ENCODE measurements at regions not wholly inside any gene's neighbourhood (a gene's known extent, or its start where the extent isn't known, plus 50 kb on each side); places are given as distances from the start of the nearest gene placed in this dataset.

DNA sequence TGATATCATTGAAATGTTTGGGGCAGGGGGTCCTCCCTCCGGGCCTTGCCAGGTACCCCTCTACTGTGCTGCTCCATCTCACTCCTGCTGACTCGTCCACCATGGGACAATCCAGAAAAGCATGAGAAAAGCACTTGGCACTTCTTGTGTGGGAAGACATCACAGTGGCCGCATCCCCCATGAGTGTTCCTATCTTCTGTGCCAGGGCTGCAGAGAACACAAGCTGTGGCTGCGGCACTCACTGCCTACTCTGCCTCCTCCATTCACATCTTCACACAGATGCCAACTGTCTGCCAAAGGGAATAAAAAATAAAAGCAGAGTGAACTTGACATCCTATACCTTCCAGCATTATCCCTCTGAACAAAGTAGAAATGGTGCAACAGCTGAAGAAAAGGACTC is 117.4 kb upstream of the PROKR2 start:
- Histone ChIP-seq H3K4me3 (no peak overlapping the region), H3K9me3 (peaks cover 6% of the 10 kb centered on the region), H3K36me3 (no peaks in the 10 kb centered on the region), H3K27me3 (ENCODE audit: low read depth) (peaks cover 6% of the 10 kb centered on the region), H3K27ac (no peak overlapping the region), H3K4me1 (no peaks in the 10 kb centered on the region)
- TF ChIP-seq CTCF (IDR thresholded peaks at IDR 0.05) = no peak
- no peak for DNase-seq
- ATAC-seq = no peak
- intact Hi-C loops (cut with DNase I) = no loop called here

DNA sequence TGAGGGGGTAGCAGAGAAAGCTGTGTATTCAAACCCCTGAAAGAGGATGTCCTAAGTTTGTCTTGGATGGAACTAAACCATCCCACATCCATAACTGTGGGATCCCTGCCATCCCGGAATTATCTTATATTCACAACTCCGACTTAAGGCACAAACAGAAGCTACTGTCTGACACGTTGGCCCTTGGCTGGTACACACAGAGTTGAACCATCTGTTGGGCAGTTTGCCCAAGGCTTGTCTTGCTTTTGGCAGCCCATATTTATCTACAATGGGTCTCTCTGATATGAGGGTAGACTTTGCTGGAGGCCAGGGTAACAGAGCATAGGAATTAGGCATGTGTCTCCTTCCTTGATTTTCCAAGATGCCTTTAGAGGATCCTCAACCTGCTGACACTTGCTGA is 116.6 kb upstream of the PROKR2 start:
- no peak overlapping the region for H3K4me3 ChIP-seq
- peaks cover 6% of the 10 kb centered on the region for H3K27me3 ChIP-seq (ENCODE audit: low read depth)
- DNase-seq = no peak
- H3K27ac ChIP-seq = no peak overlapping the region
- no peaks in the 10 kb centered on the region for H3K36me3 ChIP-seq
- no peak for TF ChIP-seq CTCF (IDR thresholded peaks at IDR 0.05)
- ATAC-seq = no peak
- intact Hi-C loops (cut with DNase I) = no loop called here
- no peaks in the 10 kb centered on the region for H3K4me1 ChIP-seq
- H3K9me3 ChIP-seq = peaks cover 6% of the 10 kb centered on the region

DNA sequence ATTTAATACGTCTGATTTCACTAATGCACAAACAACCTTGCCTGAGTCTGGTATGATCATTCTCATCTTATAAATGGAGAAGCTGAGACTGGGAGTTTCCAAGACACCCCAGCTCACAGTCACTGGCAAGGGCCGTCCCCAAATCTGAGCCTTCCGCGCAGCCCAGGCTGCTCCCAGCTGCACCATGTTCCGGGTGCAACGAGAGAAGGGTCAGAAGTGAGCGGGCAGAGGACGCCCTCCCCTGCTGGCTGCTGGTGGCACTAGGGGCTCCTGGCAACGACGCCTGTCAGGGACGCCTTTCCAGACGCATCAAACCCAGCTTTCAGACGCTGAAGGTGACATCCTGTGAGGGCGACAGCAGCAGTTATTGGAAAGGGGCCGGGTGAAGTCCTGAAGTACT is 115.3 kb upstream of the PROKR2 start:
- H3K4me1 ChIP-seq = no peaks in the 10 kb centered on the region
- H3K36me3 ChIP-seq = no peaks in the 10 kb centered on the region
- ATAC-seq (no peak), DNase-seq (no peak)
- no peak overlapping the region for H3K4me3 ChIP-seq
- peaks cover 6% of the 10 kb centered on the region for H3K27me3 ChIP-seq (ENCODE audit: low read depth)
- TF ChIP-seq CTCF (IDR thresholded peaks at IDR 0.05) = no peak
- intact Hi-C loops (cut with DNase I) = no loop called here
- no peaks in the 10 kb centered on the region for H3K9me3 ChIP-seq
- no peak overlapping the region for H3K27ac ChIP-seq

DNA sequence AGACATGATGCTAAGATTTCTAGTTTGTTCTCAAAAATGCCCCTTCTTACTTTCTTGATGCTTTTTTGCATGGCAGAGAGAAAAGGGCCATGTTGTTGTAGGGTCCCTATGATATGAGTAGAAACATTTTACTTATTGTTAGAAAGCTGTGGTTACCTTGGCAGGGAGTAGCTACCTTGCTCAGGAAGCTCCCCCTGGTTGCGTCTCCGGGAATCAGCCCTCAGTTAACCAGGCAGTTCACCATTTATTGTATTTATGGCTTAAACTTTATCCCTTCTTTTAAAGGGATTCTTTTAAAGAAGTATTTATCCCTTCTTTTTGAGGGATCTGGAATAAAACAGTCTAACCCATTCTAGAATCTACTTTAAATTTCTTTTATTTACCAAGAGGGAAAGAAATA is 113.9 kb upstream of the PROKR2 start:
- no peak for ATAC-seq
- Histone ChIP-seq H3K27ac (no peak overlapping the region), H3K9me3 (no peaks in the 10 kb centered on the region), H3K27me3 (ENCODE audit: low read depth) (peaks cover 6% of the 10 kb centered on the region), H3K36me3 (no peaks in the 10 kb centered on the region), H3K4me3 (no peak overlapping the region), H3K4me1 (no peaks in the 10 kb centered on the region)
- DNase-seq = no peak
- intact Hi-C loops (cut with DNase I) = no loop called here
- TF ChIP-seq CTCF (IDR thresholded peaks at IDR 0.05) = no peak

GRCh38 chr20:5426026-5426425 is 109.3 kb upstream of the PROKR2 start:
- intact Hi-C loops (cut with DNase I) = no loop called here
- no peaks in the 10 kb centered on the region for H3K27me3 ChIP-seq (ENCODE audit: low read depth)
- no peak for ATAC-seq

More at GRCh38 chr20:5426026-5426425, 109.3 kb upstream of the PROKR2 start:
- Histone ChIP-seq H3K36me3 (no peaks in the 10 kb centered on the region), H3K9me3 (no peaks in the 10 kb centered on the region), H3K4me1 (no peaks in the 10 kb centered on the region), H3K4me3 (no peak overlapping the region), H3K27ac (no peak overlapping the region)
- TF ChIP-seq CTCF (IDR thresholded peaks at IDR 0.05) = no peak
- DNase-seq = no peak

Measured in lower lobe of right lung (tissue), 2 donors.